Pons (tissue), 1 donor: ENCODE measurements at regions not wholly inside any gene's neighbourhood (a gene's known extent, or its start where the extent isn't known, plus 50 kb on each side); places are given as distances from the start of the nearest gene placed in this dataset.

Source experiments
- DNase-seq: peaks from one replicate; pipeline ENCODE4 v3.0.0-alpha.2; 2016; ENCODE audit warnings: low spot score

DNA sequence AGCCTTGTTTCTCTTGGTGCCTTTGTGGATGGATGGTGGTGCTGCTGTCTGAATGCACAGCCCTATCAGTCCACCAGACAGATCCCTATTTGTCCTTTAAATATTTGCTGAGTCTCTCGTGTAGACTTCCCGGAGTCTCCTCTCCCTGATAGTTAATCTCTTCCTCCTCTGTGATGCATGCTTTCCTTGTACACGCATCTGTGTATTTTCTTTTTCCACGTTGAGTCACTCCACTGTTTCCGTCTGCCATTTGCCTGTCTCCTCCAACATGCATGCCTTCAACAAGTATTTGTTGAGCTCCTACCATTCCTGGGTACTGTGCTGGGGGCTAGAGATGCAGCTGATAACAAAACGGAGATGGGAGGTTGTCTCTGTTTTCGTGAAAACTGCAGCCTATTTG lies 282.6 kb downstream of the HAPSTR1 start:
- no peak for DNase-seq

GRCh38 chr16:9378876-9379275 lies 287.4 kb downstream of the HAPSTR1 start:
- DNase-seq: no peak

DNA sequence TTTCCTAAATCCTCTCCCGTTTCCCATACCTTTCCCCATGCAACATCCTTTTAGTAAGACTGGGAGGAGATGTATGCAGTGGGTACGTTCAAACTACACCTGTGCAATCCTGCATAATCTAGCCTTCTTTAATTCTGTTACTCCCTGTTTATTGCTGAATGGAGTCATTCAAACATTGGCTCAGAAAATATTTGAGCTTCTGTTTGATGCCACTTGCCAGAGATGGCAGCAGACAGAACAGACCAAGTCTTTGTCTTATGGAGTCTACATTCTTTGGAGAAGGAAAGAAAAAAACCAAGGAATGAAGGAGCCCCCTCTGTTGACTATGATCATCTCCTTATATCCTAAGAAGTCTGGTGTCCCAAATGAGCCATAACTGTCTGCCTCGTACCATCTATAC lies 288.8 kb downstream of the HAPSTR1 start:
- peak; percentile 80 for DNase-seq

GRCh38 chr16:9381399-9381798 lies 290.0 kb downstream of the HAPSTR1 start:
- no peak for DNase-seq

- DNase-seq: no peak
These were observed 290.5 kb downstream of the HAPSTR1 start for GRCh38 chr16:9381905-9382304.

DNA sequence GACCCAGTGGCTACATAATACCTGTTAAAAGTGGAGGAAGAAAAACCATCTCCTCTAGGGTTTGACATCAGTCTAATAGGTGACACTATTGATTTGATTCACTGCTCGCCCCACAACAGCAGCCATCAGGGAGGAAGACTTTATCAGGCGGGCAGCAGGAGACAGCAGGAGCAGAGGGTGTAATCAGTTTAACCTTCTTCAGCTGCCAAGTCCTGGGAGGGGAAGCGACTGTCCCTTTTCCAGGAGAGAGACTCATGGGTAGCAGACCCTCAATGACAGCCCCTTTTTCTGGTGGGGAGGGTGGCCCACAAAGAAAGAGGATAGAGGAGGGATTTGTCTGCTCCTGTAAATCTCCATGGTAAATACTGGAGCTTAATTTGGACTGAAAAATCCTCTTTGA lies 291.8 kb downstream of the HAPSTR1 start:
- DNase-seq: no peak

DNA sequence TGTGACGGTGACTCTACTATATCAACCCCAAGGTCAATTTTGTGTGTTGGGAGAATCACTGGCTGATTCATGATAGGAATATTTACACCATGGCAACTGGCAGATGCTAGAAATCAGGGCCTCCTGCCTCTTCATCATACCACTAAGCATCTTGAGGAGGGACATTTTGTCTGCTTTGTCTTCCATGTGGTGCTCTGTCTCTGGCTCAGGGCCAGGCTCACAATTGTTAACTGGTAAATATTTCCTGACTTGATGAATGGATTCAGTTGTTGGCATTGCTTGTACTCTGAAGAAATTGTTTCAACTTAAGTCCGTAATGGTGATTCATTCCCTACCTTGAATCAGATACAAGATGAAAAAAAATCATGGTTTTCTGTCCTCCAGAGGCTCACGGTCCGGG lies 292.7 kb downstream of the HAPSTR1 start:
- no peak for DNase-seq

DNA sequence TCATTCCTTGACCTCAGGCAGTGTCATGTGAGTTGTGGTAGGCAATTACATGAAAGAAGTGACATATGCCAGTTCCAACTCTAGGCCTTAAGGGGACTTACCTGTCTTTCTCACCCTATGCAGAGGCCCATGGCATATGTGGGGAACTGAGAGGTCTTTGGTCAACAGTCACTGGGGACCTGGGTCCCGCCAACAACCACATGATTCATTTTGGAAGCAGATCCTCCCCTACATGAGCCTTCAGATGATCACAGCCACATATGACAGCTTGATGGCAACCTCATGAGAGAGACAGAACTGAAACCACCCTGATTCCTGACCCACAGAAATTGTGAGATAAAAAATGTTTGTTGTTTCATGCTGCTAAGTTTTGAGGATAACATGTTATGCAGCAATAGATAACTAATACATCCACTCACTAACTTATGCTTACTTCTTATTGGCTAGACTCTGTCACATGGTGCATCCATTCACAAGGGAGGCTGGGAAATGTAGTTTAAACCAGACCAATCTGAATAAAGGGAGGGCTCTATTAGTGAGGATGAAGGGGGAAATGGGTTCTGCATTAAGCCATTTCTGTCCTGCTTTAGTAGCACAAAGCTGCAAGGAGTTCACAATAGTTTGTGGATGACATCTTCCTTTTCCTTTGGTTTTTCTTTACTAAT lies 298.2 kb downstream of the HAPSTR1 start:
- DNase-seq: no peak

GRCh38 chr16:9392956-9393355 lies 301.5 kb downstream of the HAPSTR1 start:
- no peak for DNase-seq

GRCh38 chr16:9393591-9393990 lies 302.1 kb downstream of the HAPSTR1 start:
- DNase-seq: no peak

DNA sequence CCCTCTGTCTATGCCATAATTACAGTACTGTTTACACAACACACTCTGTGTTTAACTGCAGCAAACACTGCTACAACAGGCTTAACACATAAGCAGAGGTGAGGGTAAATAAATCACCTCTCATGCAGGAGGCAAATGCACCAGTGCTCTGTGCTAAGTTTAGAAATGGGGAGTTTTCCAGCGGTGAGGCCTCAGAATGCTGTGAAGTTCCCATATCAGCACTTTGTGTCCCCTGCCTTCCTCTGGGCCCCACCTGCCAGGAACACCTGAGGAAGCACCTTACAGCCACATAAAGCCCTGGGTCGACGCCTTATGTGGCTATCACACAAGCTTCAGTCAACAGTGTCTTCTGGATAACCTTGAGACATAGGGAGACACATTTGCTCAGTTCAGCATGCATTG lies 304.5 kb downstream of the HAPSTR1 start:
- no peak for DNase-seq

DNA sequence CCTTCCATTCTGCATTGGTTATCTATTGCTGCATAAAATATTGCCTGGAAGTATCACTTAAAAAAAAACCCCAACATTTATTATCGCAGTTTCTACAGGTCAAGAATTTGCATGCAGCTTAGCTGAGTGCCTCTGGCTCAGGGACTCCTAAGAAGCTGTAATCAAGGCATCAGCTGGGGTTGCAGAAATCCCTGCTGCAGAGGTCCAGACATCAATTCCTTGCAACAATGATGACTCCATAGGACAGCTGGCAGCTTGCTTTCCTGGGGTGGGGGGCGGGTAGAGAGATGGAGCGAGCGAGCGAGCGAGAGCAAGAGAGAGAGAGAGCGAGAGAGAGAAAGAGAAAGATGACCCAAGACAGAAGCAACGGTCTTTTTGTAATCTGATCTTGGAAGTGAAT lies 308.1 kb downstream of the HAPSTR1 start:
- no peak for DNase-seq

GRCh38 chr16:9401173-9401572 lies 309.7 kb downstream of the HAPSTR1 start:
- no peak for DNase-seq

- DNase-seq: no peak
These were observed 310.9 kb downstream of the HAPSTR1 start for GRCh38 chr16:9402293-9402860.

GRCh38 chr16:9404811-9405210 lies 313.4 kb downstream of the HAPSTR1 start:
- no peak for DNase-seq

DNA sequence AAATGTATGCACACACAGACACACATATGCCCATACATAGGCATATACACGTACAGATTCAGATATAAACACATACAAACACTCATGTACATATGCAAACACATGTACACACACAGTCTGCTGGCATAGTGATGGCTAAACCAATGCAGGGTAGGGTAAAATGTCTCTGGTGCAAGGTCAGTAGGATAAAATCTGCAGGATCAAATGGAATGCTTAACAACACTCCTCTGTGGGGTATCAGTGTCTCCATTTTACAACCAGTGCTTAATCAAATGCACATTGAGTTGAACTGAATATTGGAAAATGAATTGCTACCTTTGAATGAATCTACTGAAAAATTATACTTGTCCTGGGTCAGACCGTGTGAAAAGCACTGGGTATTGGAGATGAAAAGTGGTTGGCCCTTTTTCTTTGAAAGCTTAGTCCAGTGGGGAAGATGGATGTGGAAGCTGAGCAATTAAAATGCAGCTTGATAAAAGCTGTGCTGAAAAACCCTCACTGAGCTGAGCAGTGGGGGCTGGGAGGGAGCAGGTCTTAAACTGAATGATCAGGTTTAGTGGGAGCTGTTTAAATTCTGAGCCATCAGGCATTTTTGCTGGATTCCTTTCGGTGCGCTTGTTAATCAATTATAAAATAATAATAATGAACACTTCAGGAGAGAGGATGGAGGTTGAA lies 314.7 kb downstream of the HAPSTR1 start:
- DNase-seq: no peak

DNA sequence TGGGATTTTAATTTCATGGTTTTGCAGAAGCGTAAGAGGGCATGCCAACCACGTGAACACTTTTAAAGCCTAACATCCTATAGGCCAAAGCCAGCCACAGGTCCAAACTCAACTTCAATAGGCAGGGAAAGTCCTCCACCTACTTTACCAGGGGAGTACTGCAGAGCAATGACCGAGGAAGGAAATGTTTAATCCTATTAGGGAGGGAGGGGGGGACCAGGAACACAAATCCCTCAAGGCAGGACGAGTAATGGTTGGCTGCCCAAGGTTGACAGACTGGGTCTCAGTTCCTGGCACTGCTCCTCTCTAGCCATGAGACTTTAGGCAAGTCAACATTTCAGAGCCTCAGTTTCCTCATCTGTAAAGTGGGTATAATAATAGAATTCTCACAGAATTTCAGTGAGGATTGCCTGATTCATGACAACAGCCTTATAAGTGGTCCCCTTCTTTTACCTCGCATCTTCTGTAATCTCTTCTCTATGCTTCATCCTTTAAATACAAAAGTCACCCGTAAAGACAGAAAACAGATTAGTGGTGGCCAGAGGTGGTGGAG lies 315.8 kb downstream of the HAPSTR1 start:
- DNase-seq: no peak

DNA sequence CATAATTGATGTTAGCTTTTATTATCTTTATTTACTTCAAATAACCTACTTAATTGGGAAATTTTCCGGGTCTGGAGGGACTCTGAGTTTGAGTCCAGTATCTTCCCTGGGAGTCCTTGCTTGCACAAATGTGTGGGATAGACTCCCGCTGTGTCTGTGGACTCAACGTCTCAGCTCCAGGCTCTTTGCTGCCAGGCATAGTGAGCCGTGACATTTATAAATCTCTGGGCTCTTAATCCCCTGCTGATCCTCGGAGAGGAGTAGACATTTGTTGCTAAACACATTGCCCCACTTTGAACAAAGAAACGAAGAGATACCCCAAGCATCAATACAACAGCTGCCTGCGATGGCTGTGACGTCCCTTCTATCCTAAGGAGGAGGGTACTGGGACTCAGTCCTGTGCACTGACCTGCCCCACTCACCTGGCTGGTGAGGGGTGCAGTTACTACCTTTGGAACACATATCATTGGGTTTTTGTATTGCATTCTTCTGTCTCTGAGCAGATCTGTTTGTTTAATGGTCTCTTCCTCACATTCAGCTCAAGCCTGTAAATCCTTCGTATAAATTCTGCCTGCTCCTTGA lies 316.9 kb downstream of the HAPSTR1 start:
- no peak for DNase-seq

- no peak for DNase-seq
These were observed 318.4 kb downstream of the HAPSTR1 start for GRCh38 chr16:9409560-9410493.

DNA sequence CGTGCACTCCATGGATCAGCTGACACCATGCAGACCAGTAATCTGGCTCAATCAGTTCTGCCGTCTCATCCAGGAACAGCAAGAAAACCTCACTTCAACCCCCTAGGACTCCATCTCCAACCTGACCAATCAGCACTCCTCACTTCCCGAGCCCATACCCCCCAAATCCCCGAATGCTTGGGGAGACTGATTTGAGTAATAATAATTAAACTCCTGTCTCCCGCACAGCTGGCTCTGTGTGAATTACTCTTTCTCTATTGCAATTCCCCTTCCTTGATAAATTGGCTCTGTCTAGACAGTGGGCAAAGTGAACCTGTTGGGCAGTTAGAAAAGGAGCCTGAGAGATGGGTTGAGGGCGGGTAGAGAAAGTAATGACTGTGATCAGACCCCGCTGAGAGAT lies 320.0 kb downstream of the HAPSTR1 start:
- no peak for DNase-seq

DNA sequence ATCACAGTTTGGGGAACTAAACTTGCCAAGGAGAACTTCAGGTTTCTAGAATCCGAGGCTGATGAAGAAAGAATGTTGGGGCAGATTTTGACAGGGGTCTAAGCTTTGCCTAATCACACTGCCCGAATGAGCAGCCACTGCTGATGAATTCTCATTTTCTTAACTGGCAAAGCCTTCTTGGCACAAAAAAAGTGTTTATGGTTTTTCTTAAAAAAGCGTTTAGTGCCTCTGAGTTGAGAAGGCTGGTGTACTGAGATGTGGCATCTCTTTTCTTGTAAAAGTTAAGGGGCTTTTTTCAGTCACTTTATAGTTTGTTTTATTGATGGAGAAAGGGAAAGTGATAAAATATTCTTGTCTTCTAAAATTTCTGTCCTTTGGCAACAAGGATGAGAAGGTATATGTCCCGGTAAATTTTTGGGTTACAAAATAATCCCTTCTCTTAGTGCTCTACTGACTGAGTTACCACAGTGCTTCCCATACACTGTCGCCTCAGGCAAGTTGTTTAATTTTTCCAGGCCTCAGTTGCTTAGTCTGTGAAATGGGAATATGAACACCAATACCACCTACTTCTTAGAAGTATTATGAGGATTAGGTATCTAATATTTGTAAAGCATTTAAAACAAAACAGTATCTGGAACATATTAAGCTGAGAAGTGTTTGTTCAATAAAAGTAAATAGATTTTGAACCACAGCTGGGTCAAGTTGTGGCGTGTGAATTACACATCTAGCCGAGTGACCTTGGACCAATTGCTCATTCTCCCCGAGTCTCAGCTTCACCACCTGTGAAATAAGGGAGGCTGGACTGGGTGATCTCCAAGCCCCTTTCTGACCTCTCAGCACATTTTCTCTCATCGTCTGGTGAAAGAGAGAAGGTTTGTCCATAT lies 320.8 kb downstream of the HAPSTR1 start:
- DNase-seq: no peak
